Ishikawa (cell line): ENCODE measurements at regions not wholly inside any gene's neighbourhood (a gene's known extent, or its start where the extent isn't known, plus 50 kb on each side); places are given as distances from the start of the nearest gene placed in this dataset.

ENCODE experiments used
- EGR1 ChIP-seq: IDR thresholded peaks from 2 replicates; pipeline ENCODE4 v1.6.1; 2012
- EP300 ChIP-seq: IDR thresholded peaks from 2 replicates; pipeline ENCODE4 v1.6.1; 2012; ENCODE audit warnings: borderline replicate concordance
- FOXM1 ChIP-seq: IDR thresholded peaks from 2 replicates; pipeline ENCODE4 v1.6.1; 2012; ENCODE audit warnings: low read depth, borderline replicate concordance
- TEAD4 ChIP-seq: IDR thresholded peaks from 2 replicates; pipeline ENCODE4 v1.6.1; 2012
- YY1 ChIP-seq: IDR thresholded peaks from 2 replicates; pipeline ENCODE4 v1.6.1; 2012; ENCODE audit warnings: low read depth
- TF ChIP-seq, protein P1 (sequence below): IDR thresholded peaks from 2 replicates; pipeline ENCODE4 v1.6.1; 2012; ENCODE audit warnings: low read depth, mild to moderate bottlenecking
- TF ChIP-seq, protein P2 (sequence below): IDR thresholded peaks from 2 replicates; pipeline ENCODE4 v1.6.1; 2012

DNA sequence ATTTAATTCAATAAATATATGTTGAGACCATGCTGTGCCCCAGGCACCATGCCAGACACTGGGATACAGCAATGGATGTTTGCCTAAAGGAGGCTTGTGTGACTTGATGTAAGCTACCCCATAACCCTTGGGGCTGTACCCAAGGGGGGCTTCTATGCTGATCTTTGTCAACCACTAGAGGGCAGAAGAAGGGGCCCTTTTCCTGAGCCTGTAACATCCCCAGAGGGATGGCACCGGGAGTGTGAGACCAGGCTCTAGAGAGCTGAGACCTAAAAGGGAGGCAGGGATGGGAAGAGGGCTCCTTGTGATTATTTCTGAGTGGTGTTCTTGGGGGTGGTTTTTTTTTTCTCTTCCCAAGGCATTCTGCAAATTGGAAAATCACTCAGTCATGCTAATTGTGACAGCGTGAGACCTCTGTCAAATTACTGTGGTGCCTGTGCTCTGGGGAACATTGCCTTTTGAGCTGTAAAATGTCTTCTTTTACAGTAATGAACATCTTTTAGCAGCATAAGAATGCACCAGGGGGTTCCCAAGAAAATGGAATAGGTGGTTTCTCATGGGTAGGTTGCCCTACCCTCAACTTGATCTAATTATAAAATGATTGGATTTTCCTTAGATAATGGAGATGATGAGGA, 138.7 kb upstream of the SLC24A3 start:
- TF ChIP-seq, protein P1, sequence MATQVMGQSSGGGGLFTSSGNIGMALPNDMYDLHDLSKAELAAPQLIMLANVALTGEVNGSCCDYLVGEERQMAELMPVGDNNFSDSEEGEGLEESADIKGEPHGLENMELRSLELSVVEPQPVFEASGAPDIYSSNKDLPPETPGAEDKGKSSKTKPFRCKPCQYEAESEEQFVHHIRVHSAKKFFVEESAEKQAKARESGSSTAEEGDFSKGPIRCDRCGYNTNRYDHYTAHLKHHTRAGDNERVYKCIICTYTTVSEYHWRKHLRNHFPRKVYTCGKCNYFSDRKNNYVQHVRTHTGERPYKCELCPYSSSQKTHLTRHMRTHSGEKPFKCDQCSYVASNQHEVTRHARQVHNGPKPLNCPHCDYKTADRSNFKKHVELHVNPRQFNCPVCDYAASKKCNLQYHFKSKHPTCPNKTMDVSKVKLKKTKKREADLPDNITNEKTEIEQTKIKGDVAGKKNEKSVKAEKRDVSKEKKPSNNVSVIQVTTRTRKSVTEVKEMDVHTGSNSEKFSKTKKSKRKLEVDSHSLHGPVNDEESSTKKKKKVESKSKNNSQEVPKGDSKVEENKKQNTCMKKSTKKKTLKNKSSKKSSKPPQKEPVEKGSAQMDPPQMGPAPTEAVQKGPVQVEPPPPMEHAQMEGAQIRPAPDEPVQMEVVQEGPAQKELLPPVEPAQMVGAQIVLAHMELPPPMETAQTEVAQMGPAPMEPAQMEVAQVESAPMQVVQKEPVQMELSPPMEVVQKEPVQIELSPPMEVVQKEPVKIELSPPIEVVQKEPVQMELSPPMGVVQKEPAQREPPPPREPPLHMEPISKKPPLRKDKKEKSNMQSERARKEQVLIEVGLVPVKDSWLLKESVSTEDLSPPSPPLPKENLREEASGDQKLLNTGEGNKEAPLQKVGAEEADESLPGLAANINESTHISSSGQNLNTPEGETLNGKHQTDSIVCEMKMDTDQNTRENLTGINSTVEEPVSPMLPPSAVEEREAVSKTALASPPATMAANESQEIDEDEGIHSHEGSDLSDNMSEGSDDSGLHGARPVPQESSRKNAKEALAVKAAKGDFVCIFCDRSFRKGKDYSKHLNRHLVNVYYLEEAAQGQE, result no peak
- TF ChIP-seq FOXM1 (no peak), YY1 (no peak), EGR1 (no peak), TEAD4 (no peak), EP300 (no peak)
- TF ChIP-seq, protein P2, sequence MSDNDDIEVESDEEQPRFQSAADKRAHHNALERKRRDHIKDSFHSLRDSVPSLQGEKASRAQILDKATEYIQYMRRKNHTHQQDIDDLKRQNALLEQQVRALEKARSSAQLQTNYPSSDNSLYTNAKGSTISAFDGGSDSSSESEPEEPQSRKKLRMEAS, result no peak
